Stomach smooth muscle (tissue), 2 donors: ENCODE measurements at regions not wholly inside any gene's neighbourhood (a gene's known extent, or its start where the extent isn't known, plus 50 kb on each side); places are given as distances from the start of the nearest gene placed in this dataset.

Experiments used
- H3K27ac ChIP-seq: one replicate; pipeline ENCODE4 v1.7.0; 2013; ENCODE audit warnings: mild to moderate bottlenecking, low read length, inconsistent platforms
- H3K27me3 ChIP-seq, 2 donors: one replicate each; pipeline ENCODE4 v1.7.0; 2013; ENCODE audit warnings: low read length in 2 of 2; ENCODE audit not compliant: insufficient read depth in 2 of 2, control insufficient read depth in 1 of 2
- H3K36me3 ChIP-seq, 2 donors: one replicate each; pipeline ENCODE4 v1.7.0; 2013; ENCODE audit warnings: low read length in 2 of 2; ENCODE audit not compliant: control insufficient read depth in 2 of 2, insufficient read depth in 2 of 2
- H3K4me1 ChIP-seq: one replicate; pipeline ENCODE4 v1.7.0; 2013; ENCODE audit warnings: low read length; ENCODE audit not compliant: control insufficient read depth, insufficient read depth
- H3K4me3 ChIP-seq, 2 donors: one replicate each; pipeline ENCODE4 v1.7.0; 2013; ENCODE audit warnings: low read length in 2 of 2
- H3K9ac ChIP-seq, 2 donors: one replicate each; pipeline ENCODE4 v1.7.0; 2013; ENCODE audit warnings: low read length in 2 of 2, mild to moderate bottlenecking in 1 of 2
- H3K9me3 ChIP-seq, 2 donors: one replicate each; pipeline ENCODE4 v1.7.0; 2013; ENCODE audit warnings: low read length in 2 of 2; ENCODE audit not compliant: control insufficient read depth in 2 of 2
- donor health status: healthy.
- donor health status: Pancreatic carcinoma.

DNA sequence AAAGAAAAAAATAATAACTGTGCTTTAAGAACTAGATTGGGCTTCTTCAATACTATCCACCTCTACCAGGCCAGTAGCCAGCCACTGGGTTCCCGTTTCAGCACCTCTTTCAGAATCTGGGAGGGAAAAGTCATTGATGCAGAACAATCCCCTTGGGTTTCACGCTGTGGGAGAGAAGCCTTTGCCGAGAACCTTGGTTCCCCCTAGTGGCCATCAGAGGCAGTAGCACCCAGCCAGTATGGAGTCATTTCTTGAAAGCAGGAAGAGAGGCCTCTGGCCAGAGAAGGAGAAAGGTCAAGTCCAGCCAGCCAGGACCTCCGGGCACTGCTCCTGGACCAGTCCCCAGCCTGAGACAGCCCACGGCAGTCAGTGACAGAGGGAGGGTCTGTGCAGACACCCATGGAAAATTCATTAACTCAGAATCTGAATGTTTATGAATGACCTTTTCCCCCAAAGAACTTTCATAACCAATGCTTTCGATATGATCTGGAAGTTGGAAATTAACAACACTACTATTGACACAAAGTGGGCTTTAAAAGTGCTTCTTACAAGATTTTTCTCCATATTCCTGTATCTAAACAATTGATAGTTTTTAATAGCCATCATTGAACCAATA, 51.2 kb upstream of the CDH5 start:
- Histone ChIP-seq H3K4me1 (peaks cover 2% of the 10 kb centered on the region), H3K9me3 (no peaks in the 10 kb centered on the region), H3K36me3 (no peaks in the 10 kb centered on the region), H3K4me3 (no peak overlapping the region), H3K27me3 (no peaks in the 10 kb centered on the region), H3K9ac (no peak overlapping the region), H3K27ac (no peak overlapping the region)

DNA sequence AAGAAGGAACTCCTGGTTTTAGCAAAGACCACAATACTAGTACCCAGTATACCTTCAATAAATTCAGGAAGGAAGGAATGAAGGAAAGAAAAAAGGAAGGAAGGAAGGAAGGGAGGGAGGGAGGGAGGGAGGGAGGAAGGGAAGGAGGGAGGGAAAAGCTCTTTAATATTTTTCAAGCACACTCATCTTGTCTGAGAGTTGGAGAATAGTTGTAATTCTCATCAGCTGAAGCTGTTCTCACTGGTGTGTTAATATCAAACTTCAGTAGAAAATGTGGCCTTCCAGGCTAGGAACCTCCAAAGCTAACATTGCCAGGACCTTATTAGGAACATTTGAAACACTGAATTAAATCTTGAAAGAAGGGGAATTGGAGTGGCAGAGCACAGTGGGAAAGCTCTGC, 55.2 kb upstream of the CDH5 start:
- Histone ChIP-seq H3K9ac (no peak overlapping the region), H3K27ac (no peak overlapping the region), H3K36me3 (no peaks in the 10 kb centered on the region), H3K4me1 (peaks cover 2% of the 10 kb centered on the region), H3K9me3 (no peaks in the 10 kb centered on the region), H3K4me3 (no peak overlapping the region), H3K27me3 (peaks cover 0 to 3% of the 10 kb centered on the region in 2 donors)

DNA sequence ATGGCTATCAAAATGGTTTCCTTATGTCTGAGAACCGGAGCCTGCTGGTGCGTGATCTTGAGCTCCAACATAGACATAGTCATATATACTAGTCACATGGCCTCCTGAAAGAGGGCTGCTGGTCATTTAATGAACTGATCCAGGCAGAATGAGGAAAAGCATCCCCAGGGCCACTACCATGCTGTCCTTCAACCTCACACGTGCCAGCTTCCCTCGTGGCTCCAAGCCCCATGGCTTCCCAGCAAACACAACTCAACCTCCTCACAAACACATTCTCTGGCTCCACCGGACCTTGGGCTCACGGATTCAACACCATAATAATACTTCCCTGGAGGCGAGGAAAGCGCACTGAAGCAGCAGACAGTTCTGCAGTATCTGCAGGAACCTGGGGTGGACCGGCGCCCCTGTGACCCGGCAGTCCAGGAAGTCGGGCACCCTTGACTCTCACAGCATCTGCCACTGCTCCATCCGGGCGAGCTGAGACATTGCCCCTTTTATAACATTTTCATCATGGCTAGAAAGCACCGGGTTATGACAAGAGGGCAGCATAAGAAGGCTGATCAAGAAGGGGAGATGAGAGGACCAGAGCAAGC, 57.2 kb upstream of the CDH5 start:
- peaks cover 0 to 5% of the 10 kb centered on the region in 2 donors for H3K27me3 ChIP-seq
- H3K4me3 ChIP-seq, result no peak overlapping the region
- H3K4me1 ChIP-seq, result peaks cover 2% of the 10 kb centered on the region
- no peaks in the 10 kb centered on the region for H3K9me3 ChIP-seq
- no peak overlapping the region for H3K27ac ChIP-seq
- no peak overlapping the region for H3K9ac ChIP-seq
- no peaks in the 10 kb centered on the region for H3K36me3 ChIP-seq

DNA sequence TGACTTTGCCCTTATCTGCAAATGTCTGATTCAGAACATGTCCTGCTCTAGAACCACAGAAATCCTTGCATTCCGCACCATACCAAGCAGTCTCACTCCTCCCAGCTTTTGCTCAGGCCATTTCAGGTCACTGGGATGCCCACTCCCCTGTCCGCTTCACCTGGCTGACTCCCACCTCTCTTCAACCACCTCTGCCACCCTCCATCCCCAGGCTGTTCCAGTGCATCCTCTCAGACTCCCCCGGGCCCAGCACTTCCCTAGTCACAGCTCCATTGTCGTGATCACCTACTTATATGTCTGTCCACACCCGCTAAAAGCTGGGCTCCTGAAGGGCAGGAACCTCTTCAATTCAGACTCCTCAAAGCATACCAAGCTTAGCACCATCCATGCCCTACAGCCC, 58.4 kb upstream of the CDH5 start:
- no peaks in the 10 kb centered on the region for H3K9me3 ChIP-seq
- H3K9ac ChIP-seq, result no peak overlapping the region
- no peaks in the 10 kb centered on the region for H3K36me3 ChIP-seq
- H3K27me3 ChIP-seq, result peaks cover 0 to 10% of the 10 kb centered on the region in 2 donors
- no peak overlapping the region for H3K4me3 ChIP-seq
- no peak overlapping the region for H3K27ac ChIP-seq
- peaks cover 6% of the 10 kb centered on the region for H3K4me1 ChIP-seq

DNA sequence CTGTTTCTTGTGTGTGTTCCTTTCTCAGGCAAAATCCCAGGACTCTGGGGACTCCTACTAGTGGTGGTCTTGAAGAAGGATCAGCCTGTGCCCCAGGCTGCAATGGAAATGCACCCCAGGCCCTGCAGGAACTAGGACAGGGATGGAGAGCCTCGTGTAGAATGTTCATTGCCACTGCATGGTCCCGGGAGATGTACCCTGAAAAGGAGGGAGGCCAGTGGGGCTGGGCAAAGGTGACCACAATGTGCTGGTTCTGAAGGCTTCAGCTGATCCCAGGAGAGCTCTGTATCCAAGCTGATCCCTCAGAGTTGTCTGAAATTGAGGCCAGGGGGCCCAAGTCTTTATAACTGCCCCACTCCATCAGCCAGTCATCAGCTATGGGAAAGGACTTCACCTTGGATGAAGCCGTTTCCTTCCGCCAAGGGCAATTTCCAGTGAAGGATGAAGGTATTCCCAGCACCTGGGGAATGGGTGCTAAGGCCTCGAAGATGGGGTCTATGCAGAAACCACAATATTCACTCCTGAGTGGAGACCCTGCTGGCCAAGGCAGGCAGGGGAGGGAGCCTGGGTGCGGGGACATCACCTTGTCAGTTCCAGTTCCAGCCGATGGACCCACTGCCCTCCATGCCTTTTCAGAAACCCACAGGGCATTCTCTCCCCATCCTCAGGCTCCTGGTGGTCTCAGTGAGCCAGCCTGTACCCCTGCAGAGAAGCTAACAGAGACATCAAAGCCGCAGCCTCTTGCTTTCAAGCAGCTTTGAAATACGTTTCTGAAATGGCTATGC, 59.9 kb upstream of the CDH5 start:
- no peaks in the 10 kb centered on the region for H3K36me3 ChIP-seq
- peaks cover 6% of the 10 kb centered on the region for H3K4me1 ChIP-seq
- H3K9ac ChIP-seq, result no peak overlapping the region
- peaks cover 0 to 10% of the 10 kb centered on the region in 2 donors for H3K27me3 ChIP-seq
- H3K9me3 ChIP-seq, result no peaks in the 10 kb centered on the region
- no peak overlapping the region for H3K4me3 ChIP-seq
- H3K27ac ChIP-seq, result no peak overlapping the region

DNA sequence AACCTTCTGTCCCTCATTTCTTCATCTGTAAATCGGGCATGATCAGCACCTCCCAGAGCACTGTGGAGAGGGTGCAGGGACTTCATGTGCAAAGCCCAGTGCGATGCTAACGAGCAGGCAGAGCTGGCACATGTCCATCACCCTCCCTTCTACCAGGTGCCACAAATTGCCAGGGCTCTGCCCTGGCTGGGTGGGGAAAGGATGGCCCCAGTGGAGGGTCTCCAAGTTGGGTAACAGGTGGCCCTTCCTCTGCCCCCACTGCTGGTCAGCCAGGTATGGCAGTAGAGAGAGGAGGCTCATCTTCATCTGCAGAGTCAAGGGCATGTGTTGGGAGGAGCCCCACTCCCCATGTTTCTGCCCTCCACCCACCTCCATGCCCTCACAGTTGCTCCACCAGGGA, 61.5 kb upstream of the CDH5 start:
- H3K9ac ChIP-seq, result no peak overlapping the region
- peaks cover 3 to 6% of the 10 kb centered on the region in 2 donors for H3K9me3 ChIP-seq
- H3K4me1 ChIP-seq, result peaks cover 6% of the 10 kb centered on the region
- no peaks in the 10 kb centered on the region for H3K36me3 ChIP-seq
- no peak overlapping the region for H3K4me3 ChIP-seq
- peaks cover 0 to 10% of the 10 kb centered on the region in 2 donors for H3K27me3 ChIP-seq
- no peak overlapping the region for H3K27ac ChIP-seq

DNA sequence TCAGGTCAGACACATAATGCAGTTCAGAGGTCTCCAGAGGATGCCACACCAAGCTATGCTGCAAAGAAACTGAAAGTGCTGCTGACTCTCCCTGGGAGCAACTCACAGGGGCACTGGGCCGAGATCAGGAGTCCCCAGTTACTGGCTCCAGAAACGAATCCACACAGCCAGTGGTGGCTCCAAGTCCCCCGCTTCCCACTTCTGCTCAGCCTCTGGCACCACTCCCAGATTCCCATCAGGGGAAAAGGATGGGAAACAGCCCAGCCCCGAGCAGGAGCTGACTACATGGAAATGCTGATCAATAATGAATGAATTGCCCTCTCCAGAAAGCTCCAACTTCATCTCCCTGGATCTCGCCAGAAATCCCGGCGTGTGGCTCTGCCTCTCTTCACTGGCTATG, 62.3 kb upstream of the CDH5 start:
- peaks cover 3 to 6% of the 10 kb centered on the region in 2 donors for H3K9me3 ChIP-seq
- peaks cover 6% of the 10 kb centered on the region for H3K4me1 ChIP-seq
- peaks cover 0 to 10% of the 10 kb centered on the region in 2 donors for H3K27me3 ChIP-seq
- no peak overlapping the region for H3K27ac ChIP-seq
- no peak overlapping the region for H3K9ac ChIP-seq
- no peak overlapping the region for H3K4me3 ChIP-seq
- no peaks in the 10 kb centered on the region for H3K36me3 ChIP-seq

DNA sequence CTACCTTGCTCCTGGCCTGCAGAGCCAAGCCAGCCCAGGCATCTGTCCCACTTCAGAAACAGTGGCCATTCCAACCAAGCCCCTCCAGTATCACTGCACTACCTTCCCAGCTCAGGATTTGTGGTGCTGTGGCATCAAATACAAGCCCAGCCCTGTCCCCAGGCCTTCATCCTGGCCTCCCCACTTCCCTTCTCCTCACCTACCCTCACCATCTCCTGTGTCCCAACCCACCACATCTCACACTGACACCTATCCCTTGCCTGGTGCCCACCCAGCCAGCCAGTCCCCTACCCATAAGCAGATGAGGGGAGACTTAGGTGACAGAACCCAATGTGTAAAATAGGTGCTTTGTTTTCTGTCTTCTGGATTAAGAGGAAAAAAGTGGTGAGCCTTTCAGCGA, 66.0 kb upstream of the CDH5 start:
- peaks cover 6% of the 10 kb centered on the region for H3K4me1 ChIP-seq

DNA sequence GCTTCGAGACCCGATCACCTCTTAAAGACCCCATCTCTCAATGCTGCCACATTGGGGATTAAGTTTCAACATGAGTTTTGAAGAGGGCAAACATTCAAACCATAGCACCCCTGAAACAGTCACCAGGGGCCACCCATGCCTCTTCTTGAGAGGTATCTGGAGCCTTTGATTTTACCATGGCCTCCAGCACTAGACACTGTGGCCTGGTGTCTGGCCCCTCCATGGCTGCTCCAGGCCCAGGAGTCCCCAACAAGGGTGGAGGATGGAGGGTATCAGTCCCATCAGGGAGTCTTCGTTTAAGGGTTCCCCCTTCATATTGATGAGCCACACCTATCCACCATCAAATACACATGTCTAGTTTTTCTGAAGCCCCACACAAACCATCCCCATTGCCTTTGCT, 66.5 kb upstream of the CDH5 start:
- Histone ChIP-seq H3K9me3 (peaks cover 3 to 9% of the 10 kb centered on the region in 2 donors), H3K27ac (no peak overlapping the region), H3K36me3 (no peaks in the 10 kb centered on the region), H3K27me3 (peaks cover 0 to 6% of the 10 kb centered on the region in 2 donors), H3K4me1 (peaks cover 6% of the 10 kb centered on the region), H3K9ac (no peak overlapping the region), H3K4me3 (no peak overlapping the region)

More for the DNA sequence above, 66.0 kb upstream of the CDH5 start:
- Histone ChIP-seq H3K9ac (no peak overlapping the region), H3K36me3 (no peaks in the 10 kb centered on the region), H3K4me3 (no peak overlapping the region), H3K9me3 (peaks cover 3 to 9% of the 10 kb centered on the region in 2 donors), H3K27me3 (peaks cover 0 to 6% of the 10 kb centered on the region in 2 donors), H3K27ac (no peak overlapping the region)

DNA sequence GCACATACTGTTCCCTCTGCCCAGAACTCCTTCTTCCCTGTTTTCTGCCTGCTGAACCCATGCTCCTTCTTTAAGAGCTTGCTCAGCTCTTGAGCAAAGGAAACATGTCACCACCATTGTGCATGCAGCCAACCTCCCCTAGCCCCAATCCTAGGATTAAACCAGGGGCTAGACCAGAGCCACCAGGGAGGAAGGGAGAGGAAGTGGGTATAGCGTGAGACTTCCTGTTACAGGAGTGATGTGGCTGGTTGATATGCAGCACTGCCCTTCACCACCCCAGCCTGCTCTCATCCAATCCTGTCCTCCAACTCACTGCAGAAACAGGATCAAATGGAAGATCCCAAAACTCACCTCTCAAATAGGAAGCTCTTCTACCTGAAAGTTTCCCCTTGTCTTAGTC, 67.1 kb upstream of the CDH5 start:
- H3K27ac ChIP-seq, result no peak overlapping the region
- peaks cover 3 to 9% of the 10 kb centered on the region in 2 donors for H3K9me3 ChIP-seq
- no peak overlapping the region for H3K4me3 ChIP-seq
- peaks cover 0 to 6% of the 10 kb centered on the region in 2 donors for H3K27me3 ChIP-seq
- H3K4me1 ChIP-seq, result peaks cover 4% of the 10 kb centered on the region
- H3K9ac ChIP-seq, result no peak overlapping the region
- no peaks in the 10 kb centered on the region for H3K36me3 ChIP-seq
